Common myeloid progenitor, CD34-positive (primary cell): ENCODE measurements at regions not wholly inside any gene's neighbourhood (a gene's known extent, or its start where the extent isn't known, plus 50 kb on each side); places are given as distances from the start of the nearest gene placed in this dataset.
A peak's percentile ranks its signal among the peaks of the same experiment; 100 is the strongest.

Experiments used
- CTCF ChIA-PET: fragments of 350-600 bp; sonication (Branson Sonifier 250); formaldehyde crosslinking; loops from one replicate; lab custom pipeline; 2021; ENCODE audit warnings: antibody characterized with exemption; lab: Charles Lee
- POLR2A ChIA-PET: fragments of 350-600 bp; sonication (Branson Sonifier 250); formaldehyde crosslinking; loops from one replicate; lab custom pipeline; 2021; ENCODE audit warnings: antibody characterized with exemption; lab: Charles Lee
- DNase-seq, 3 donors: peaks; one replicate each; pipeline versions ENCODE4 v3.0.0 to v3.0.0-alpha.2; 2013
- H3K27ac ChIP-seq, 2 experiments: 1 replicate in 1 of 2; 2 replicates in 1 of 2; pipeline ENCODE4 v1.7.0; 2013; ENCODE audit warnings: inconsistent platforms in 2 of 2, low read length in 2 of 2, mild to moderate bottlenecking in 2 of 2, low read depth in 1 of 2, moderate library complexity in 1 of 2; ENCODE audit not compliant: severe bottlenecking in 2 of 2, insufficient read depth in 1 of 2, poor library complexity in 1 of 2
- H3K27me3 ChIP-seq, 5 experiments: replicated peaks in 2 of 5; 1 replicate in 3 of 5; 2 replicates in 2 of 5; pipeline versions ENCODE4 v1.6.1 to v1.7.0; 2013; ENCODE audit warnings: low read length in 4 of 5, mild to moderate bottlenecking in 2 of 5, moderate library complexity in 2 of 5, inconsistent platforms in 1 of 5; ENCODE audit not compliant: insufficient read depth in 5 of 5, control insufficient read depth in 4 of 5
- H3K36me3 ChIP-seq, 4 experiments: 1 replicate in 2 of 4; 2 replicates in 2 of 4; pipeline versions ENCODE4 v1.6.1 to v1.7.0; 2013; ENCODE audit warnings: low read length in 3 of 4, control low read depth in 1 of 4, mild to moderate bottlenecking in 1 of 4; ENCODE audit not compliant: control insufficient read depth in 4 of 4, insufficient read depth in 4 of 4
- H3K4me1 ChIP-seq, 4 experiments: 1 replicate in 3 of 4; 2 replicates in 1 of 4; pipeline versions ENCODE4 v1.6.1 to v1.7.1; 2013; ENCODE audit warnings: low read length in 3 of 4, mild to moderate bottlenecking in 3 of 4, control low read depth in 1 of 4, inconsistent platforms in 1 of 4, moderate library complexity in 1 of 4; ENCODE audit not compliant: control insufficient read depth in 4 of 4, insufficient read depth in 4 of 4; ENCODE audit errors: control extremely low read depth in 1 of 4
- H3K4me3 ChIP-seq, 7 experiments: 1 replicate in 4 of 7; 2 replicates in 3 of 7; pipeline versions ENCODE4 v1.5.1 to v1.7.0; 2013; ENCODE audit warnings: mild to moderate bottlenecking in 7 of 7, low read length in 6 of 7, moderate library complexity in 6 of 7, inconsistent platforms in 2 of 7, low read depth in 2 of 7, control low read depth in 1 of 7; ENCODE audit not compliant: insufficient read depth in 4 of 7, control insufficient read depth in 1 of 7; ENCODE audit errors: extremely low read depth in 1 of 7
- H3K9me3 ChIP-seq, 5 experiments: 1 replicate in 4 of 5; 2 replicates in 1 of 5; pipeline versions ENCODE4 v1.6.1 to v1.7.1; 2013; ENCODE audit warnings: low read length in 4 of 5, mild to moderate bottlenecking in 2 of 5, inconsistent platforms in 1 of 5, low read depth in 1 of 5, moderate library complexity in 1 of 5; ENCODE audit not compliant: control insufficient read depth in 4 of 5, insufficient read depth in 2 of 5; ENCODE audit errors: control extremely low read depth in 1 of 5
- WGBS: methylation state at CpG from one replicate; pipeline ENCODE4 v1.1.5; 2013; ENCODE audit not compliant: insufficient coverage; 5-methylcytosine and 5-hydroxymethylcytosine counted together

GRCh38 chr5:27818888-27819287 is 780.5 kb upstream of the CDH9 start:
- CTCF ChIA-PET = no interaction called here
- Histone ChIP-seq H3K27ac (no peak overlapping the region), H3K4me3 (no peak overlapping the region), H3K4me1 (peaks cover 0 to 2% (median 0%) of the 10 kb centered on the region in 4 experiments), H3K27me3 (no peaks in the 10 kb centered on the region), H3K9me3 (no peaks in the 10 kb centered on the region), H3K36me3 (no peaks in the 10 kb centered on the region)
- POLR2A ChIA-PET = no interaction called here
- no peak for DNase-seq
- no CpG with 5 or more reads among the region's 1 CpG for WGBS

GRCh38 chr5:27814983-27815382 is 776.6 kb upstream of the CDH9 start:
- POLR2A ChIA-PET = interaction anchor here (0.6 kb wide), 1 partner anchor 52 kb away, joined by 7 read pairs; no protein-coding TSS in a partner anchor
- peaks cover 0 to 6% (median 2%) of the 10 kb centered on the region in 4 experiments for H3K4me1 ChIP-seq
- H3K4me3 ChIP-seq = no peak overlapping the region
- H3K36me3 ChIP-seq = no peaks in the 10 kb centered on the region
- H3K27ac ChIP-seq = no peak overlapping the region
- H3K27me3 ChIP-seq = no peaks in the 10 kb centered on the region
- no peaks in the 10 kb centered on the region for H3K9me3 ChIP-seq
- CTCF ChIA-PET = no interaction called here
- DNase-seq = no peak
- no CpG with 5 or more reads among the region's 1 CpG for WGBS

GRCh38 chr5:27814286-27814685 is 775.9 kb upstream of the CDH9 start:
- CTCF ChIA-PET = no interaction called here
- no peak overlapping the region for H3K27ac ChIP-seq
- POLR2A ChIA-PET = no interaction called here
- WGBS = no CpG with 5 or more reads among the region's 1 CpG
- no peaks in the 10 kb centered on the region for H3K36me3 ChIP-seq
- no peak overlapping the region for H3K4me3 ChIP-seq
- peaks cover 0 to 7% (median 2%) of the 10 kb centered on the region in 4 experiments for H3K4me1 ChIP-seq
- no peaks in the 10 kb centered on the region for H3K9me3 ChIP-seq
- DNase-seq = no peak
- H3K27me3 ChIP-seq = no peaks in the 10 kb centered on the region

- Histone ChIP-seq H3K9me3 (no peaks in the 10 kb centered on the region), H3K27me3 (no peaks in the 10 kb centered on the region), H3K27ac (no peak overlapping the region), H3K36me3 (no peaks in the 10 kb centered on the region), H3K4me1 (peaks cover 0 to 10% (median 3%) of the 10 kb centered on the region in 4 experiments), H3K4me3 (no peak overlapping the region)
- ChIA-PET CTCF (no interaction called here), POLR2A (no interaction called here)
- WGBS = 100% methylated on average over 1 of the region's 5 CpGs
- peak; percentile 8 to 49 (median 33) for DNase-seq
Observed at GRCh38 chr5:27810458-27810857, 772.1 kb upstream of the CDH9 start.

- no peak overlapping the region for H3K4me3 ChIP-seq
- POLR2A ChIA-PET = no interaction called here
- no peak for DNase-seq
- CTCF ChIA-PET = no interaction called here
- no peaks in the 10 kb centered on the region for H3K27me3 ChIP-seq
- WGBS = no CpG with 5 or more reads among the region's 1 CpG
- peaks cover 0 to under 1% (median 0%) of the 10 kb centered on the region in 4 experiments for H3K4me1 ChIP-seq
- H3K36me3 ChIP-seq = no peaks in the 10 kb centered on the region
- H3K9me3 ChIP-seq = peaks cover 0 to 8% (median 0%) of the 10 kb centered on the region in 5 experiments
- no peak overlapping the region for H3K27ac ChIP-seq
Observed at GRCh38 chr5:27797220-27797619, 758.8 kb upstream of the CDH9 start.

- H3K9me3 ChIP-seq = no peaks in the 10 kb centered on the region
- ChIA-PET POLR2A (no interaction called here), CTCF (no interaction called here)
- no peaks in the 10 kb centered on the region for H3K27me3 ChIP-seq
- no peak for DNase-seq
- H3K4me1 ChIP-seq = peaks cover 0 to 2% (median 0%) of the 10 kb centered on the region in 4 experiments
- 100% methylated on average over 1 of the region's 2 CpGs for WGBS
- H3K27ac ChIP-seq = no peak overlapping the region
- no peaks in the 10 kb centered on the region for H3K36me3 ChIP-seq
- H3K4me3 ChIP-seq = no peak overlapping the region
Observed at GRCh38 chr5:27788184-27788583, 749.8 kb upstream of the CDH9 start.

- Histone ChIP-seq H3K36me3 (no peaks in the 10 kb centered on the region), H3K9me3 (no peaks in the 10 kb centered on the region), H3K4me3 (no peak overlapping the region), H3K27me3 (no peaks in the 10 kb centered on the region), H3K27ac (no peak overlapping the region), H3K4me1 (no peaks in the 10 kb centered on the region)
- DNase-seq = no peak
- WGBS = 100% methylated on average over 1 of the region's 1 CpG
- CTCF ChIA-PET = no interaction called here
- POLR2A ChIA-PET = no interaction called here
Observed at GRCh38 chr5:27784317-27784716, 745.9 kb upstream of the CDH9 start.
